Uterus (tissue), 3 donors: ENCODE measurements at regions not wholly inside any gene's neighbourhood (a gene's known extent, or its start where the extent isn't known, plus 50 kb on each side); places are given as distances from the start of the nearest gene placed in this dataset.

ENCODE experiments used
- DNase-seq, 2 donors: peaks; one replicate each; pipeline ENCODE4 v3.0.0-alpha.2; 2019 to 2020
- H3K27ac ChIP-seq, 2 donors: fragments of 200-600 bp; sonication (generic); 1 replicate in 1 of 2; 2 replicates in 1 of 2; pipeline ENCODE4 v1.5.1; 2016 to 2018
- H3K27me3 ChIP-seq, 2 donors: fragments of 200-600 bp; sonication (generic); one replicate each; pipeline ENCODE4 v1.5.1; 2018 to 2019; ENCODE audit warnings: control low read depth in 1 of 2
- H3K36me3 ChIP-seq, 2 donors: fragments of 200-600 bp; sonication (generic); one replicate each; pipeline ENCODE4 v1.5.1; 2019; ENCODE audit warnings: control low read depth in 1 of 2
- H3K4me1 ChIP-seq, 2 donors: fragments of 200-600 bp; sonication (generic); one replicate each; pipeline ENCODE4 v1.5.1; 2018 to 2019; ENCODE audit warnings: control low read depth in 1 of 2
- H3K4me3 ChIP-seq, 2 donors: fragments of 200-600 bp; sonication (generic); 1 replicate in 1 of 2; 2 replicates in 1 of 2; pipeline ENCODE4 v1.5.1; 2018 to 2019; ENCODE audit warnings: mild to moderate bottlenecking in 1 of 2
- H3K9me3 ChIP-seq, 2 donors: fragments of 200-600 bp; sonication (generic); one replicate each; pipeline ENCODE4 v1.5.1; 2019; ENCODE audit warnings: control low read depth in 1 of 2
- POLR2A ChIP-seq, 2 donors: fragments of 450-650 bp; IDR thresholded peaks; one replicate each; pipeline ENCODE4 v1.6.1; 2016; ENCODE audit warnings: antibody characterized with exemption in 2 of 2, mild to moderate bottlenecking in 1 of 2, moderate library complexity in 1 of 2
- intact Hi-C: fragments of 100-400 bp; cut with DNase I; formaldehyde crosslinking; loops from one replicate; pipeline ENCODE4 v1.15.1; 2023; ENCODE audit warnings: low total_unique reads
- TF ChIP-seq, protein P1 (sequence below), 4 experiments: fragments of 200-600 bp in 2 of 4; fragments of 450-650 bp in 2 of 4; sonication (generic) in 2 of 4; IDR thresholded peaks; one replicate each; pipeline ENCODE4 v1.5.1; 2016 to 2019; ENCODE audit warnings: antibody characterized with exemption in 4 of 4, mild to moderate bottlenecking in 2 of 4, moderate library complexity in 1 of 4
- donor health status: DM: yes; HTN: yes; CAD: no.

- TF ChIP-seq, protein P1, sequence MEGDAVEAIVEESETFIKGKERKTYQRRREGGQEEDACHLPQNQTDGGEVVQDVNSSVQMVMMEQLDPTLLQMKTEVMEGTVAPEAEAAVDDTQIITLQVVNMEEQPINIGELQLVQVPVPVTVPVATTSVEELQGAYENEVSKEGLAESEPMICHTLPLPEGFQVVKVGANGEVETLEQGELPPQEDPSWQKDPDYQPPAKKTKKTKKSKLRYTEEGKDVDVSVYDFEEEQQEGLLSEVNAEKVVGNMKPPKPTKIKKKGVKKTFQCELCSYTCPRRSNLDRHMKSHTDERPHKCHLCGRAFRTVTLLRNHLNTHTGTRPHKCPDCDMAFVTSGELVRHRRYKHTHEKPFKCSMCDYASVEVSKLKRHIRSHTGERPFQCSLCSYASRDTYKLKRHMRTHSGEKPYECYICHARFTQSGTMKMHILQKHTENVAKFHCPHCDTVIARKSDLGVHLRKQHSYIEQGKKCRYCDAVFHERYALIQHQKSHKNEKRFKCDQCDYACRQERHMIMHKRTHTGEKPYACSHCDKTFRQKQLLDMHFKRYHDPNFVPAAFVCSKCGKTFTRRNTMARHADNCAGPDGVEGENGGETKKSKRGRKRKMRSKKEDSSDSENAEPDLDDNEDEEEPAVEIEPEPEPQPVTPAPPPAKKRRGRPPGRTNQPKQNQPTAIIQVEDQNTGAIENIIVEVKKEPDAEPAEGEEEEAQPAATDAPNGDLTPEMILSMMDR (IDR thresholded peaks at IDR 0.05): no peak
- no peak for TF ChIP-seq POLR2A (IDR thresholded peaks at IDR 0.05)
- Histone ChIP-seq H3K4me1 (no peaks in the 10 kb centered on the region), H3K4me3 (no peak overlapping the region), H3K27ac (no peak overlapping the region), H3K36me3 (no peaks in the 10 kb centered on the region), H3K27me3 (no peaks in the 10 kb centered on the region), H3K9me3 (peaks cover 0 to 4% of the 10 kb centered on the region in 2 donors)
- intact Hi-C loops: no loop called here
- DNase-seq: no peak
Measured at GRCh38 chr11:121808096-121808495, 307.9 kb downstream of the BLID start.

DNA sequence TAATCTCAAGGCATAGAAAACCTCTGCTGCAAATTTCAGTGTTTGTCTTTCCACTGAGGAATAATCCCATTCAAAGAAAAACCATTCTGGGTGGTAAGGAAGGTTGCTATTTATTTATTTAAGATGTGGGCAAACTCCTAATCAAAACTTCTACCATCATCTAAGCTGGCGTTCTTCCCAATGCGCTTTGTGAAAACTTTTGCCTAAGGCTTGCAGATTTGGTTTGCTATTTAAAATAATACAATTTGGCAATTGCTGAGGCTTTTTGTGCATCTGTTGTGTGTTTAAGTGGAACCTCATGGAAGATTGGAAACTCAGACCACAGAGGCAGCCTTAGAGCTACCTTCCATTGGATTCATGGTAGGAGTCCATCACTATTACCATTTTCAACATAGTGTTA is 309.0 kb downstream of the BLID start:
- Histone ChIP-seq H3K36me3 (no peaks in the 10 kb centered on the region), H3K27ac (no peak overlapping the region), H3K27me3 (no peaks in the 10 kb centered on the region), H3K4me3 (no peak overlapping the region), H3K9me3 (no peaks in the 10 kb centered on the region), H3K4me1 (no peaks in the 10 kb centered on the region)
- no peak for TF ChIP-seq POLR2A (IDR thresholded peaks at IDR 0.05)
- TF ChIP-seq, protein P1 (IDR thresholded peaks at IDR 0.05): no peak
- intact Hi-C loops: no loop called here
- DNase-seq: no peak

- no peaks in the 10 kb centered on the region for H3K4me1 ChIP-seq
- no peak for DNase-seq
- no peak overlapping the region for H3K27ac ChIP-seq
- H3K4me3 ChIP-seq: no peak overlapping the region
- H3K9me3 ChIP-seq: no peaks in the 10 kb centered on the region
- intact Hi-C loops: no loop called here
- TF ChIP-seq POLR2A (IDR thresholded peaks at IDR 0.05): no peak
- TF ChIP-seq, protein P1 (IDR thresholded peaks at IDR 0.05): no peak
- no peaks in the 10 kb centered on the region for H3K27me3 ChIP-seq
- no peaks in the 10 kb centered on the region for H3K36me3 ChIP-seq
Measured at GRCh38 chr11:121802542-121802941, 313.5 kb downstream of the BLID start.

DNA sequence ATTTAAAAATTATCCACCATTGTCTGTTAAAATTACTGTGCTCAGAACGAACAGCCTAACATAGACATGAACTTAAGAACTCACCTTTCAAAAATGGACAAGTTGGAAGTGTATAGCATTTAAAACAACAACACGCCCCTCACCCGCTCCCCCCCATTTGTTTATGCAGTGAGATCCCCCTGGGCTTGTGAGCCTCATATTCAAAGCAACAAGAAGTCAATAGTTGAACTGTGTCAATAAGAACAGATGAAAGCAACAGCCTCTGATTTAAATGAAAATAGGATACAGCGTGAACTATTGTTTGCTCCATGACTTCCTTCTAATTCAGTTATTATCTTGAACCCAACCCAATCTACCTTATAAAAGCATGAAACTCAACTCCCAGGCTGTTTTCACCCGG is 314.2 kb downstream of the BLID start:
- intact Hi-C loops: no loop called here
- H3K27me3 ChIP-seq: no peaks in the 10 kb centered on the region
- no peaks in the 10 kb centered on the region for H3K36me3 ChIP-seq
- no peaks in the 10 kb centered on the region for H3K4me1 ChIP-seq
- peak overlapping the region in 1 of 2 donors; percentile 59 for H3K27ac ChIP-seq
- no peaks in the 10 kb centered on the region for H3K9me3 ChIP-seq
- H3K4me3 ChIP-seq: no peak overlapping the region
- no peak for DNase-seq
- no peak for TF ChIP-seq POLR2A (IDR thresholded peaks at IDR 0.05)
- TF ChIP-seq, protein P1 (IDR thresholded peaks at IDR 0.05): no peak

DNA sequence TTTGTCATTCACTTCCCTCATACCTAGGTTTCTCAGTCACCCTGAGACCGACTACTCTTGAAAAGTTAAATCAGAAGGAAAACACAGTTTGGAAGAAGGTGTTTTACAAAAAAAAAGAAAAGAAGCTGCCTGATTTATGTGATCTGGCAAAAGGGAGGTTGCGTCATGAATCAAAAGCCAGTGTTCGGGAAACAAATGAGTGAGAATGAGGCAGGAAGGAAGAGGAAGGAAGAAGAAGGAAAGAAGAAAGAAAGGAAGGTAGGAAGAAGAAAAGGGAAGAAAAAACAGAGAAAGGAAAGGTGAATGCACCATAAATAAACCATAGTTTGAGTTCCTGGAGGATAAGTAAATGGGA is 314.6 kb downstream of the BLID start:
- H3K4me3 ChIP-seq: no peak overlapping the region
- no peaks in the 10 kb centered on the region for H3K36me3 ChIP-seq
- H3K9me3 ChIP-seq: no peaks in the 10 kb centered on the region
- no peaks in the 10 kb centered on the region for H3K4me1 ChIP-seq
- H3K27me3 ChIP-seq: no peaks in the 10 kb centered on the region
- intact Hi-C loops: no loop called here
- peak in 1 of 2 donors; percentile 20 for DNase-seq
- H3K27ac ChIP-seq: peak overlapping the region; percentile 4 to 59
- TF ChIP-seq, protein P1 (IDR thresholded peaks at IDR 0.05): no peak
- no peak for TF ChIP-seq POLR2A (IDR thresholded peaks at IDR 0.05)
